GM21526 (cell line): ENCODE measurements at regions not wholly inside any gene's neighbourhood (a gene's known extent, or its start where the extent isn't known, plus 50 kb on each side); places are given as distances from the start of the nearest gene placed in this dataset.

Experiments used
- ATAC-seq: cut with Tn5 transposase; IDR thresholded peaks from one replicate; pipeline ENCODE4 v1.9.1; 2021; ENCODE audit warnings: moderate library complexity; ENCODE audit not compliant: unreplicated experiment, low FRiP score

GRCh38 chr3:72412340-72412956 is 435.8 kb downstream of the SHQ1 start:
- ATAC-seq: no peak

DNA sequence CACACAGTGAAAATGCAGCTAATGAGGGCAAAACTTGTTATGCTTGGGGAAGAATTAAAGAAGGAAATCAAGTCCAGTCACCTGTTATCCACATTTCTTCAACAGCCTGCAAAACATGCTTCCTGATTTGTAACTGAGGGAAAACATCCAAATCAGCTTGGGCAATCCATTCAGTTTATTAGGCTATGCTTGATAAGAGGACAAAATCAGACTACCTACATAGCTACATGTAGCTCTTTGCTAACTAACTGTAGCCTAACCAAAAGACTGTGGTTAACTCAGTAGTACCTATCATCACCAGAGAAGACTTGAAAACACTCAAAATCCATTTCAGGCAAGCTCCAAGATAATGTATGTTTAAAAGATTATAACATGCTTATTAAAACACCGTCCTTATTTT is 436.4 kb downstream of the SHQ1 start:
- no peak for ATAC-seq

GRCh38 chr3:72411126-72411525 is 437.1 kb downstream of the SHQ1 start:
- ATAC-seq: no peak

- ATAC-seq: no peak
These were observed 439.1 kb downstream of the SHQ1 start for GRCh38 chr3:72408983-72409779.

DNA sequence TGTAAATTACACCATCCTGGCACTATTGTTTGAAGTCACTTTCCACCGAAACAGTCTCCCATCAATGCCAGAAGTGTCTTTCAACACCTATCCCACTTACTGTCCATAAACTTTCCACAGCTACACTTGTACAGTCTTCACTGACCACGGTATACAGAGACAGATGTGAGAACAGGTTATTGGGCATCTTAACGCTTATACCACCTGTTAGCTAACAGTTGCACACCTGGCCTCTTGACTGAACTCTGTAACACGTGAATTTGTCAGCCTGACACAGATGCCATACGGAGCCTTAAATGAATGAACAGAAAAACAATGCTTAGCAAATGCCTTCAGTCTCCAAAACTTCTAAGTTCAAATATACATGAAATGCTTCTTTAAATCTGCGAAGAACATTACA is 440.5 kb downstream of the SHQ1 start:
- ATAC-seq: no peak

- no peak for ATAC-seq
These were observed 442.2 kb downstream of the SHQ1 start for GRCh38 chr3:72405943-72406566.

DNA sequence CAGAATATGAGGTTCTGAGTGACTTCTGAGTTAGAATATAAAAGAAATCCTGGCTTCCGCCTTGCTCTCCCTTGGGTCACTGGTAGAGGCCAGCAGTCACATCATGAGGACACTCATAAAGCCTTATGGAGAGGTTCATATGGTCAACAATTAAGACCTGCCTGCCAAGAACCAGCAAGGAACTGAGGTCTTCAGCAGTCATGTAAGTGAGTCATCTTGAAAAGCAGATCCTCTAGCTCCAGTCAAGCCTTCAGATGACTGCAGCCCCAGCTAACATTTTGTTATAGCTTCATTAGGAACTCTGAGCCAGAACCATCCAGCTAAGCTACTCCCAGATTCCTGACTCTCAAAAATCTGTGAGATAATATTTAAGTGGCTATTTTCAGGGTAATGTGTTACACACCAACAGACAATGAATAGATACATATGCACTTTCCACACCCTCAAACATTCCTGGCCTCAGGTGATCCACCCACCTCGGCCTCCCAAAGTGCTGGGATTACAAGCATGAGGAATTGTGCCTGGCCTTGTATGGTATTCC is 447.2 kb downstream of the SHQ1 start:
- ATAC-seq: no peak

DNA sequence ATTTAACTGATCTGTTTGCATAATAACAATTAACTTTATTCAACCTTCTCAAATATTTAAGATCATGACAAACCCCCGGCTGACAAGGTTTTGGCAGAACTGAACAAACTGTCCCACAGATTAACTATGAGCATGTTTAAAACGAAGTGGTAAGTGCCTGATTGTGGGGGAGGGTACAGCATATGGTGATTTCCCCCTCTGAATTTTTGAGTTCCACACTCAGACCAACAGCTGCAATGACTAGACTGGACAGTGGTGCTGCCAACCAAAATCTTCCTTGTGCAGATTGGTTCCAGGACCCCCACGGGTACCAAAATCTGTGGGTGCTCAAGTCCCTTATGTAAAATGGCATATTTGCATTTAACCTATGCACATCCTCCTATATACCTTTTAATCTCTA is 449.5 kb downstream of the SHQ1 start:
- no peak for ATAC-seq

- no peak for ATAC-seq
These were observed 450.7 kb downstream of the SHQ1 start for GRCh38 chr3:72397586-72397985.

DNA sequence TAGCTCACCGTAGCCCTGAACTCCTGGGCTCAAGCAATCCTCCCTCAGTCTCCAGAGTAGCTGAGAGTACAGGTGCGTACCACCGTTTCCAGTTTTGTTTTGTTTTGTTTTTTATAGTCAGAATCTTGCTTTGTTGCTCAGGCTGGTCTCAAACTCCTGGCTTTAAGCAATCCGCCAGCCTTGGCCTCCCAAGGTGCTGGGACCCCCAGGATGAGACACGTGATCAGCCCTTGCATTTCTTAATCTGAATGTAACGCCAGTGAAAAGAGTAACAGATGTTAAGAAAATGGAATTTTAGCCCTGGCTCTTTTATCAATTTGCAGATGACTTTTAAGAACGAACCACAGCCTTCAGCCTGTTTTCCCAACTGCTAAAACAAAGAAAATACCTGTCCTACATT is 451.3 kb downstream of the SHQ1 start:
- ATAC-seq: no peak

DNA sequence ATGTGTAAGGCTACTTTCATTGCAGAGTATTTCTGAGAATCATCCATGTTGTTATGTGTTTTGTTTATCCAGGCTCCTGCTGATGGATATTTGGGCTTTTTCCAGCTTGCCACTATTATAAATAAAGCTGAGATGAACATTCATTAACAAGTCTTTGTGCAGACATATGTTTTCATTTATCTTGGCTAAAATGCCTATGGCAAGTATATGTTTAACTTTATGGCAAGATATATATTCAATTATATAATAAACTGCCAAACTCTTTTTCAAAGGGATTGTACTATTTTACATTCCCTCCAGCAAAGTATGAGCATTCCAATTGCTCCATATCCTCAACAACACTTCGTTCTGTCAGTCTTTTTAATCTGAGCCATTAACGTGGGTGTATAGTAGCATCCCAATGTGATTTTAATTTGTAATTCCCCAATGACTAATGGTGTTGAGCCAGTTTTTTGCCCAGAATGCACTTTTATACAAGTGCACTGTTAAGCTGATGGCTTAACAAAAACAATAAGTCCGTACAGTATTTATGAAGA is 452.4 kb downstream of the SHQ1 start:
- ATAC-seq: no peak

DNA sequence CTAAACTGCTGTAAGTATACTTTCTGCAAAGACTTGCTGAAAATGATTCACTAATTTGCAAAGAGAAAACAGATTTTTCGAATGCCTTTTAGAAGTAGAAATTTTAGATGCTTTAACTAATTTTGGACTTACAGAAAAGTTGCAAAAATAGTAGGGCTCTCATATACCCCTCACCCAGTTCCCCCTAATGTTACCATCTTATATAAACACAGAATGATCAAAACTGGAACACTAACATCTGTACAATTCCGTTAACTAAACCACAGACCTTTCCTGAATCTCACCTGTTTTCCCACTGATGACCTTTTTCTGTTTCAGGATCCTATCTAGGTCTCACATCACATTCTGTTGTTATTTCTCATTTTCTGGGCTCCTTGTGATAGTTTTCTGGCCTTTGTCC is 454.8 kb downstream of the SHQ1 start:
- ATAC-seq: no peak

DNA sequence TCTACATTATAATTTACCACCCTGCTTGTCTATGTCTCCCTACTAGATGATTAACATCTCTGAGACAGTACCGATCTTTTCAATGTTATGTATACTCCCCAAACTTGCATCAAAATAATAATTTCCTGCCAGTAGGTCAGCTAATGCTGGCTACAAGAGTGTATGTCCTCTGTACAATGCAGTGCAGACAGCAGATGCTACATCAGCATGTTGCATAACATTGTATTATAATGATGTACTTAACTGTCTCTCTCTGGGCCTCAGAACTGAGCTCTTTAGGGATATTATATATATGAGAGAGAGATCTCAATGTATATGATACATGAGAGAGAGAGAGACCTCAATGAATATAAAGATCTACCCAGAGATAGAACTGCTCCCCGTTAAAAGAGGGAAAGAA is 456.6 kb downstream of the SHQ1 start:
- ATAC-seq: no peak

- no peak for ATAC-seq
These were observed 457.4 kb downstream of the SHQ1 start for GRCh38 chr3:72390841-72391240.

DNA sequence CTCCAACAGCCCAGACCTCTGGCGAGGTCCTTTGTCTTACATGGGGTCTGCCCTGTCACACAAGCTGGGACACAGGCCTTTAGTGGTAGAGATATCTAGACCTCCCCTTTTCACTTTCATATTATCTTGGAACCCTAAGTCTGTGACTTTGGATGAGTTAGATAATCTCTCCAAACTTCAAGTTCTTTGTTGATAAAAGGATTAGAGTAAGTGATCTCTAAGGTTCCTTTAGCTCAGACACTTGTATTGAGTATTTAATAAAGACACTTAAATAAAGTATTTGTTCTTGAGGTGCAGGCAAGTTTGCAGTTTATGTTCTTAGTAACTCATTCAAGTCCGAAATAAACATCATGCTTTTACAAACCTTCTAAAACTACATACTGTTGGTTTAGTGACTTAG is 459.6 kb downstream of the SHQ1 start:
- ATAC-seq: no peak

GRCh38 chr3:72388117-72388516 is 460.1 kb downstream of the SHQ1 start:
- ATAC-seq: no peak

DNA sequence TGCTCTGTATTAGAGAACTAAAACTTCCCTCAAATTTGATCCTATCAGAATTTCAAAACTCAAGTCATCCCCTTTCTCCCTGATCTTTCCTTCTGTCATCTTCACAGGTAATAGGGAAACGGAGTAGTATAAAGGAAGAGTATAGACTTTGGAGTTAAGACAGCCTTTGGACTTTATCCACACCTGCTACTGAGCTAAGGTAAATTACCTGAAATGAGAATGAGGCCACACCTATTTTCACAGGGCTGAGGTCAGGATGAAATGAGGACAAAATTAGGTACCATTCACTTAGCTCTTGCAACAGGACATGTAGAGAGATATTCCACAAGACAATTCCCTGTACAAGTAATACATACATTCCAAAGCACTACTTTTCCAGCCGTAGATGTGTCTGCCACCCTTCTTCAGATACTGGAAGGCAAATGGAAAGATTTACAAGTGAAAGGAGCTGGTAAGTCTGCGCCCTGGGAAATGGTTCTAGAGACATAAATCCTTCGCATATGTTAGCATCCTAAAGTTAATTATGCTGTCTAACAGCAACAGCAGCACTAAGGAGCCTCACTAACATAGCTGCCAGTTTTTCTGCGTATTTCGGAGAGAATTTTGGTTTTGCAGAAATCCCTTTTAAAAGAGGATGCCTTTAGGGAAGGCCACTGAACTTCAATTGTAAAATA is 461.8 kb downstream of the SHQ1 start:
- ATAC-seq: no peak

GRCh38 chr3:72385167-72385566 is 463.1 kb downstream of the SHQ1 start:
- ATAC-seq: no peak

- no peak for ATAC-seq
These were observed 463.6 kb downstream of the SHQ1 start for GRCh38 chr3:72384602-72385001.

DNA sequence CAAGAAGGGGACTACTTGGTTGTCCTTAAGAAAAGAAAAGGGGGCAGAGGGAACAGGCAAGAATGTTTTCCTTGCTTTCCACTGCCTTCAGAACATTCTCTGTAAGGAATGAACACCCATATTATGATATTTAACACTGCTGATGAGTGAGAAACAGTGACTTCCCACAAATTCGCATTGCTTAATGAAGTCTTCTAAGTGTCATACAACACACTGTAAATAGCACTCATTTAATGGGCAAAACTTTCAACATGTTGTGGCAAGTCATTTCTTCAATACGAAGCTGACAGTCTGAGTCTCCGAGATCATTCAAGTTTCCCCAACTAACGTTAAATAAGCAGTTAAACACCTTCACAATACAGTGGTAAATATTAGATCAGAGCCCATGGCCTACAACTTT is 464.4 kb downstream of the SHQ1 start:
- no peak for ATAC-seq

- ATAC-seq: no peak
These were observed 465.0 kb downstream of the SHQ1 start for GRCh38 chr3:72383230-72383629.
